ENCODE measurements at regions not wholly inside any gene's neighbourhood (a gene's known extent, or its start where the extent isn't known, plus 50 kb on each side); places are given as distances from the start of the nearest gene placed in this dataset.

DNA sequence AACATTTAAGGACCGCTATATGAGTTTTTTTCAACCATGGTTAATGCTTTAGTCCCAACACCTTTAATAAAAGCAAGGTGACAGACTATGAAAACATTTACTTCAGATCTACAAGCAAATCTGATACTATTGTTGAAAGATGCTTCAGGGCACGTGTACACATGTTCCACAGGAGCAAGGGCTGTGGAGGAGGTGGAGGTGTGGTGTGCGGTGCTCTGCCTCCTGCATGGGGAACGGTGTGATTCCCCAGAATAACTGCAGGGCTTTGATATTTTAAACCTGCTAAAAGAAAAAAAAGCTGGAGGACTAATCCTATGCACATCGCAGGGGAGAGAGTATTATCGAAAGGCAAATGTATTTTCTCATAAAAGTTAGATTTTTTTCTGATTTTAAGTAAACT lies 188.1 kb upstream of the CEP162 start:
- DNase-seq = no peak

DNA sequence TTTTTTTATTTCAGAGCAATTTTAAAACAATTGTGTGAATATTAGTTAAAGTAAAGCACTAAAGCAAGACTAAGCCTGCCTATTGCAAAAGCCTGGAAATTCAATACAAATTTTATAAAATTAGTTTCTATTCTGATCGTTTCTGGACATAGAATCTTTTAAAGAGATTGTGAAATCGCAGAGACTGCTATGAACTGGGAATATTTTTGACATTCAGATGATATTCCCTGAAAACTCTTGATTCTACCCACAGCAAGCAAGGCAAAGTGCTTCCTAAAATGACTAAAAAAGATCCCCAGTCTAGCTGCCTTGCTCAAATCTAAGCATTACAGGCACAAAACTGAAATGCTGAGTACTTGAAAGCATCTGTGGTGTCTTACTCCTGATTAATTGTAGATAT lies 187.6 kb upstream of the CEP162 start:
- no peak for DNase-seq

DNA sequence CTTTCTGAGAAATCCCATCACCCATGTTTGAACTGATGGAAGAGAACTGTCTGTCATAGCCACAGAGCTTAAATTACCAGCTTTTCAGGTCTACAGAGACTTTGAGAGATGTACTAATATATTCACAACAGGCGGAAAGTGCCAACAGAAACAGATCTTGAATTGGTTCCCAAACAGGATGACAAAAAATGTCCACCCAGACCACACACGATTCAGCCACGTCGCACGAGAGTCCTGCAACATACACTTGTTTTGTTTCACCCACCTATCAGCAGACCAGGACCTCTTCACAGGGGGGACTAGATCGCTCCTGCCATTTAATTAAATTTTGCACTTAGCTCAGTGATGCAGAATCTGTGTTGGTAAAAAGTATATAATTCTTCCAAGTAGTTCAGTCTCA lies 187.1 kb upstream of the CEP162 start:
- no peak for DNase-seq

DNA sequence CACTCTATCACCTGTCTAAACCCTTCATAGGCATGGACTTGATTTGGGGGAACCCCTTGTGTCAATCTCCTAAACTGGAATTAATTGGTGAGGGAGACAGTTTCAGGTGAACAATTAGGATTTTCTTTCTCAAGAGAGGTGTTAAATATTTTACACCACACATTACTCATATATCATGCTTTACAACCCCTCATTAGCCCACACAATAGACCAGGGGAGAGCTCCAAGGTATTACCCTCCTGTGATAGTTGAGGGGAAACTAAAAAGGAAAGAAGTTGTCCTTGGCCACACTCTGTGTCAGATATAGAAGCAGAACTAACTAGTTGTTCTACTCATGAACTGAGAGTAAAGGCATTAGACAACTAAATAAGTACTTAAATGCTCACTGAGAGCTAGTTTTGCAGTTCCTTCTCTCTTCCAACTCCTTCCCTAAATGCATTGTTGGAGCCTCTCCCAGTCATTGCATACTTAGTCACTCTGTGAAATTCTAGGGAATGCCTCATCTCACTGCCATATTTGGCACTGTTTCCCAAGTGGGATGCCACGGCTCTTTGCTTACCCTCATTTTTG lies 183.7 kb upstream of the CEP162 start:
- no peak for DNase-seq

DNA sequence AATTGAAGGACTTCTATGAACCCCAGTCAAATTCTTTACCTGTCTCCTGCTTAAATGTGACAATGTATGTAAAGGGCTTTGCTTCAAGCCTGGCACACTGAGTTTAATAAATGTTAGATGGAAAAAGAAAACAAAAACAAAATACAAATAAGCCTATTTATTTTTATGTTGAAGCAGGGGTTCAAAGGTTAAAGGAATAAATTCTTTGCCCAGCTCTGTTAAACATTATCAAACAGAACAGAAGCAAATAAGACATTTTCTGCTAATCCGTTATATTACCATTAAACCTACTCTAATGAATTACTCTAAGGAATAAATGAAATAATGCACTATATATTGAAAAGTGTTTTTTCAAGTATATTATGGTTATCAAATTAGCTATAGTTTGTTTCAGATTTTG lies 182.5 kb upstream of the CEP162 start:
- DNase-seq = no peak

DNA sequence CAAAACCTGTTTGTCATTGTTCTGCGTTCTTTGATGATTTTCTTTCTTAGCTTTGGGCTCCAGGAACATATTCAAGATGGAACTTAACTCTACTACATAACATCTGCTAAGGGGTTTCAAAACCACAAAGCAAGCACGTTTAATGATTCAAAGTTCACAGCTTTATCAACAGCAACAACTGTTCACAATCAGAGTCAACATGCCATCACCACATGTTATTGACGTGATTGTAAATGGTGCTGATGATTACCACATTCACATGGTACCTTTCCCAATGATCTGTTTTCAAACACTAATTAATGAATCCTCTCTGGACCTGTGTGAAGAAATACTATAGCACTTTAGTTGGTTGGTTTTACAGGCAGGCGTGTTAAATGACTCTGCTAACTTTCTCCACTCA lies 180.6 kb upstream of the CEP162 start:
- DNase-seq = no peak

DNA sequence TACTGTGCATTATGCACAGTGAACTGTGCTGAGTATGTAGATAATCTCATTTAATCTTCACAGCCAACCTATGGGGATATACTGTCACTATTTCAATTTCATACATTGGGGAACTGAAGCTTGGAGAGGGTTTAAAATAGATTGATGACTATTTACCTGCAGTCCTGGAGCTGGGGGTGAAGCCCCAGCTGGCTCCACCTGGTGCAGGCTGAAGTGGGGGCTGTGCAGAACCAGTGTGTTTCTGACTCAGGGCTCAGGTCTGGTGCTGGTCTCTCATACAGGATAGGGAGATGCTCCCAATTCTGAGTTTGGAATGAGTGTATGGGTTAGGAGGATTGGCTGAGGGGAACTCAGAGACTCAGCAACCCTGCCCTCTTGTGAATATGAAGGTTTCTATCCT lies 176.1 kb upstream of the CEP162 start:
- DNase-seq = no peak

DNA sequence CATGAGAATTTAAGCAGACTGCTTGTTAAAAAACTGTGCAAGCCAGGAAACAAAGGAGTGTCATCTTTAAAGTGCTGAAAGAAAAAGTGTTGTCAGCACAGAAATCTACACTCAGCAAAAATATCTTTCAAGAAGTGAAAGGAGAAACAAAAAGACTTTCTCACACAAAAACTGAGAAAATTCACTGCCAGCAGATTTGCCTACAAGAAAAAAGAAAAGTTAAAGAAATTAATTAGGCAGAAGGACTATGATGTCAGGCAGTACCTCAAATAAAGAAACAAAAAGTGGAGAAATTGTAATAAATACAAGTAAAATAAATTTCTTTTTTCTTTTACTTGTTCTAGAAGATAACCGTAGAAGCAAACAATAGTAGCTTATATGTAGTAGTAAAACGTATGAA lies 171.6 kb upstream of the CEP162 start:
- no peak for DNase-seq

DNA sequence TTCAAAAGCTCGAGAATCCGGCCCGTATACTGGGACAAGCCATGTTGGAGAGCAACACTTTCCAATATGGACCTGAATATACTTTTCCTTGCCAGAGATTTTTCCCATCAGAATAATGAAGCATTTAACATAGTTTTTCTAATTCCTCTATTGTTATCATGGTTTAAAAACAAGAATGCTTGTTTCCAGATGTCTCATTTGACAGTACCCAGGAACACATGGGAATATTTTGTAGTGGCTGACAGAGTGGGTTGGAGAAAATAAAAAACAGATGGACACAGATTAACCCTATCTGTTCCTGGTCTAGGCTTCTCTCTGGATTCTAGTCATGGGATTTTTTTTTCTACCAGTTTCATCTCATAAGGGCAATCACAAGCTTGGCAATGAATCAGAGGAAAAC lies 164.8 kb upstream of the CEP162 start:
- no peak for DNase-seq

DNA sequence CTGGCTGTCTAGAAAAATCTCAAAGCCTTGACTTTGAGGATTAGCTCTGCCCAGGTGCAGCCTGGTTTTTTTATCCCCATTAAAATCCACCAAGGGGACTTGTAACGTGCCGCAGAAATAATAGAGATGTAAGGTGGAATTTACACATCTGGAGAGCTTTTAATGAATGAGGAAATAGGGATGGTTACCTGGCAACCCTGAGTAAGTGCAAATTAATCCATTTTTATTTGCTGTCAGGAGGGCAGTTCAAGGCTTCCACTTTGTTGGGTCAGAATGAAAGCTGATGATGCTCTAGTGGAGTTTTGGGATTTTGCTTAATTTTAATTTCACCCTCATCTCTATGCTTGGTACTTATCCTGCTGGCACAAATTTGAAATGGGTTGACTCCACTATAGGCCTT lies 163.4 kb upstream of the CEP162 start:
- DNase-seq = no peak

DNA sequence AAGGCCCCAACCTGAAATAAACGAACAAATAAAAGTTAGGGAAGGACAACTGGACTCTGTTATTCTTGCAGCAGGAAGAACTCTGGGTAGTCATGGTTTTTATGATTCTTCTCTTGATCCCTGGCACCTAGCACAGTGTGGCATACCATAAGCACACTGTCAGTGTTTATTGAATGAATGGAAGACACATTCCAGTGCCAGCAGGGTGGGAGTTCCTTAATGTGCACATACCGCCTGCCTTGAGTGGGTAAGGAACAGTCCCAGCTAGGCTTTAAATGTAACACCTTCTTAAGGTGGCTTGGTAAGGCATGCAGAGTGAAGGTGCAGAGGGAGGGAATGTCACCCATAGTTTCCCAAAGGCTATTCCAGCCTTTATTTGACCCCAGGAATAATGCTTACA lies 162.9 kb upstream of the CEP162 start:
- DNase-seq = no peak

DNA sequence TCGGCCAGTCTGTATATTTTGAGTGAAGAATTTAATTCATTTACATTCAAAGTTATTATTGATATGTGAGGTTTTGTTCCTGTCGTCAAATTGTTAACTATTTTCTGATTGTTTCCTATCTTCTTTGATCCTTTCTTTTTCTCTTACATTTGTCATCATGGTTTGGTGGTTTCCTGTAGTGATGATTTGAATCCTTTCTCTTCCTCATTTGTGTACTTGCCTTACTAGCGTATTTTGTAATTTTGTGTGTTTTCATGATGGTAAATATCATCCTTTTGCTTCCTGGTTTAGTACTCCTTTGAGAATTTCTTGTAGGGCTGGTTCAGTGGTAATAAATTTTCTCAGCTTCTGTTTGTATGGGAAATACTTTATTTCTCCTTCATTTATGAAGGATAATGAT lies 151.7 kb upstream of the CEP162 start:
- no peak for DNase-seq

DNA sequence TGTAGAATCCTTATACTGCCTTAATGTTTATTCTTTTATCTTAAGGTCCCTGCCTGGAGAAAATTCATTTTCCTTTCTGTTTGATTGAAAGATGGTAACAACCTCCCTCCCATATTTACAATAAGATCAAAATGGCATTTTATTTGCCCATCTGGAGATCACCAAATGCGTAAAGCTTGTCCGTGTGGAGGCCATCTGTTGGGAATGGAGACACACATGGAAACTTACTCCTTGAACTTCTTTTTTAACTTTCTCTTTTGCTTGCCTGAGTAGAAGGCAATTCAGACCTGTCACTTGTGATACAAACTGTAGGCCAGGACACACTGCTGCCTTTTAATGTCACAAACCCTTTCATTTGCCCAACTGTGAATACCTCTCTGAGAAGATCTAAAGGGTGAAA lies 144.8 kb upstream of the CEP162 start:
- no peak for DNase-seq

DNA sequence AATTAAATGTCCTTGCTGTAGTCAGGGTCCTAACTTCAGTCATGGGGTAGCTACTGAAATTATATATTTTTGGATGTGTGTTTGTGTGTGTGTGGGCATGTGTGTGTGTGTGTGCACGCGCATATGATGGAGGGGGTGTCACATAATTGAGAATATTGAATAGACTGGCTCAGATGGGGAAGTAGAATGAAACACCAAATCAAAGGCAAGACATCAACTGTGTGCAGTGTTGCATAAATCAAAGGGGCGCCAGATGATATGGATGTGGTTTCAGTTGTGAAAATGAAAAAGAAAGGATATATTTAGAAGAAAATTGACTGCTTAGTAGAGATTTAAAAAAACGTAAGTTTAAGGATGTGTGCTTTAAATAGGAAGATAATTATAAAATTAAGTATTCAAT lies 144.2 kb upstream of the CEP162 start:
- no peak for DNase-seq

DNA sequence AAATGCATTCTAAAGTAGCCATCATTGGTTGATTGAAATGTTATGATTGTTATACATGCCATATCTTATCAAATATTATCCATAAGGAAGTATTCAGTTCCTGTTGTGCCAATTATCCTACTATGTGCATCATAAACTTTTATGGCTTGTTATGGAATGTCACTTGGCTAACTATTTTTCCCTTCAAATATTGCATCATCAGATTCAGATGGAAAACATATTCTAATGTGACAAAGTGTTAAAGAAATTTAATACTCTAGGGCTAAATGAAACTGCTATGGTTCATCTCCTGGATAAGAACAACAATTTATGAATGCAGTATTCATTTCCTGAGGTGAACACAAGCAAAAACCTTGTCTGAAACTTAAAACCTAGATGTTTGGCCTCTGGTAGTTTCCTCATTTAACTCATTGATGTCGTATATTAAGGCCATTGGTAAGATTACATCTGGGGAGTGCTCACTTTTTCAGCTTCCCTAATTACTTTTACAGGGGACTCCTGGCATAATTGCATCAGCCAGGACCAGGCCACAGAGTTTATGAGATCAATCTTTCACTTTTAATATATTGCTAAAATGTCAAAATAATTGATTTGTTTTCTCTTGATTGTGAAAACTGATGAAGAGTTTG lies 134.9 kb upstream of the CEP162 start:
- DNase-seq = no peak

DNA sequence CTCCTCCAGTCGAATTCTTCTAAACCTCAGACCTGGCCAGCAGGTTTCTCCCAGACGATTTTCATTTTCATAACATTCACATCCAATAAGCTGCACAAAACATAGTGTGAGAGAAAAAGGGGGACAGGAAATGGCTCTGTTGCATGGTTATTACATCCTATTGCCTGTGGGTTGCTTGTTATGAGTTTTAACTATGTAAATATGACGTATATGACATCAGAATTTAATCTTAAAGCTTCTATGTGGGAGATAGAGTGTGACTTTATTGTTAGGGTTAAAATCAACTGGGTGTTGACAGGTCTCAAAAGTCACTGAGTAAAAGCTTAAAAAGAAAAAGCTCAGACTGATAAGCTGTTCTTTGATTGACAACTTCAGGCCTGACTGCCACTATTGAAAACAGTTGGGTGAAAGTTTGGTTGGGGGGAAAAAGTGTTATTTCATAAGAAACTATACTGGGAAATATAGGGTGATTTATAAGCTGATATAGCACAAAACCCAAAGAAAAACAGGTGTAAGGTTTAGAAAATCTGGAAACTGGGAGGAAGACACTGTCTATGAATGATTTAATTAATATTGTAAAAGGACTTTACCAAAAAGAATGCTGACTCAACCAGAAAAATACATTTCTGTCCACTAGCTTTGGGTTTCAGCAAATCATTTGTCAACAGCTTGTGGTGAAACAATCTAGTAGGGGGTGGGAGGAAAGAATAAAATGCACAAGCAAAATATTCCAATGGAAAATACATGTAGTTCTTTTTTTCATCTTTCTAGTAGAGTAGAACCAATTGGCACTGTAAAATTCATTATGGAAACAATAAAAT lies 134.1 kb upstream of the CEP162 start:
- no peak for DNase-seq

DNA sequence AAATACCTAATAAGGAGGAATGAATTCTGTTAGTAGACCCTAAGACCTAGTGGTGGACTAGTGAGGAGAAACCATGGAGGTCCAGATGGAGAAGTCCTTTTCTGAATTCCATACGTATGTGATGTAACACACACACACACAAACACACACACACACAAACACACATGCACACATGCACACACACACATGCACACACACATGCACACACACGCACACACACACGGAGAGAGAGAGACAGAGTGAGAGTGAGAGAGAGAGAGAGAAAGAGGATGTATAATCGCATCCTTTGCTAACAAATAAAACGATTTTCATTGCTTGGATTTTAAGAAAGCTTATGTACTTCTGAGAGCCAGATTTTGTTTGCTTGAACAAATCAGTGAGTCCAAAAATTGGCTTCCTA lies 132.6 kb upstream of the CEP162 start:
- DNase-seq = no peak

DNA sequence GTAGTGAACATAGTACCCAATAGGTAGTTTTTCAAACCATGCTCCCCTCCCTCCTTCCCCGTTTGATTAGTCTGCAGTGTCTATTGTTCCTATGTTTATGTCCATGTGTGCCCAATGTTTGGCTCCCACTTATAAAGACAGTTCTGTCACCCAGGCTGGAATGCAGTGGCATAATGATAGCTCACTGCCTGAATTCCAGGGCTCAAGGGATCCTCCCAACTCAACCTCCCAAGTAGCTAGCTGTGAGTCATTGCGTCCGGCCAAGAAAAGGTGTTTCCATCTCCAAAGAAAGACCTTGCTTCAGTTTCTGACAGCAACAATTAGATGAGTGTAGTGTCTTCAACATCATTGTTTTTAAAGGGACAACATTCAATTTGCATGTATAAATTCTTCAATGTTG lies 131.1 kb upstream of the CEP162 start:
- no peak for DNase-seq

DNA sequence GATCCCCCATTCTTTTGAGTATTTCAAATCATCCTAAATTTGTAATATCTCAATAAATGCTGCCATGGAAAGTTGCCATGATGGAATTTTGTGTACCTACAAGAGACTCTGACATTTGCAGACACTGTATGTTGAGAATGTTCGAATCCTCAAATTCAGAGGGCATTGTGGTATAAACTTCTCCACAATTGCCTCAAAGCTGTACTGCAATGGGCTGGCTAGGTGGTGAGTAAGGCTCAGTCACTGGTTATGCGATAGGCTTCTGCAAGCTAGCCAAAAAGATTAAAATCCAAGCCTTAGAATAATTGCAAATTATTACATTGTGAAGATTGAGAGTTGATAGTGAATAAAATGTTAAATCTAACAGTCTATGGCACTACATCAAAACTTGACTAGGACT lies 130.2 kb upstream of the CEP162 start:
- DNase-seq = no peak

DNA sequence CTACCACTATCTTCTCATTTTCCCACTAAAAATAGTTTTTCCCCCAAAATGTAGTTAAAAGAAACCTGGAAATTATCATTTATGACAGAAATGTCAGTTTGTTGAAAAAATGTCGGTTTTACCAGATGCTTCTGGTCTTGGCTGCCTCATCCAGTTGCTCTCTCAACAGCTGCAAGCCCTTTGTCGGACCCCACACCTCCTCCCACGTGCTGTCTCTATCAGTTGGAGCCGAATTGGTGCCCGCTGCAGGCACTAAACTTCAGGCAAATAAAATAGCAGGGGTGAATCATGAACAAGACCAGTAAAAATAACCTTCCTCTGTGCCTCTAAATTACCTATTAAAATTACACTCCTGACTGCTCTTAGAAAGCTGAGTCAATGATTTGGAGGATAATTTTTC lies 129.5 kb upstream of the CEP162 start:
- DNase-seq = no peak

DNA sequence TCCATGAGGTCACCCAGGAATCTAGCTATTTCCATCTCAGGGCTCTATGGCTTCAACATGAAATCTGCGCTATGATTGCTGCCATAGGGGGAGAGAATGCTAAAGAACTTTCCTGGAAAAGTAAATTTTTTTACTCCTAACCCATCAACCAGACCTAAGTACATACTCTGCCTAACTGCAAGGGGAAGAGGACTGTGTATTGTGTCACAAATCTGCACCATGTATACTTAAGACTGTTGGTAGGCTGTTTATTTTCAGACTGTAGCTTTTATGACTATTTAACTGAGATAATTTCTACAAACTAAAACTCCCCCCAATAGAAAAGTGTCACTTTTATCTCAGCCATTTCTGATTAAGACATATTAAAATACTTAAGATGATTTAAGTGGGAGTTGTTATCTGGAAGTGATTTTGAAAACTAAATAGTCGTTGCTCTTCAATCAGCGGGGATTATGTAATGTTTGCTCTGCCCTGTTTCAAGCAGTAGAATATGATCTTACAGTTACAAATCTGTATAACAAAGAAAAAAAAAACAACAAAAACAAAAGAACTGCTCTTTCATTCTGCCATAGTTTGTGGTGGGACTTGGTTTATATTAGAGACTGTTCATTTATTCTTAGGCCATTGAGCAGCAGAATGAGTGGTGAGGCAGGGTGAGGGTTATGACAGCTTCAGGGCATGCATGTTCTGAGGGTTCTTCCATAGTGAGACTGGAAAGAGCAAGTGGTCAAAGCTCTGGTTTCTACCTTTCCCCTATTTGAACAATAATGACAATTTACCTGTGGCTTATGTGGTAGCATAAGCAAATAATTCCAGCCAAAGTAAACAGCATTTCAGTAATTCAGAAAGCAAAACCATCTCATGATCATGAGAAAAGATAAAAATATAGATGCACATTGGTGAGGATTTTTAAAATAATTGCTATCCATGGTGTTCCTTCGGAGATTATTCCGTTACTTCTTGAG lies 126.3 kb upstream of the CEP162 start:
- DNase-seq = no peak

DNA sequence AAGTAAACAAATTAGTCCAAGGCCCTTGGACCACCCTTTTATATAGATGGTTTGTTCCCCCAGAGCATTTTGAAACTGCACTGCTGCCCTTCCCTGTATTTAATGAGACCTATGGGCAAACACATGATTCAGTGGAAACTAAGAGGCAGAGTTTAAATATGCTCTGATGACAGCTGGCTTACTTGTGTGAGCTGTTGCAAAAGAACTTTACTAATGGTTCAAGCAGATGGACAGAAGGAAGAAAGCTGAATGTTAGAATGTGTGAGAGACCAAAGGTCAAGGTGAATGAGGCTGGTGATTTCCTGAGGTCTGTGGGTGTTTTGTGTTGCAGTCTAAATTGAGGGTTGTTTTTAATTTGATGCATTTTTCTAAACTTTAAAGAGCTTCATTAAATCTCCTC lies 123.0 kb upstream of the CEP162 start:
- DNase-seq = no peak

DNA sequence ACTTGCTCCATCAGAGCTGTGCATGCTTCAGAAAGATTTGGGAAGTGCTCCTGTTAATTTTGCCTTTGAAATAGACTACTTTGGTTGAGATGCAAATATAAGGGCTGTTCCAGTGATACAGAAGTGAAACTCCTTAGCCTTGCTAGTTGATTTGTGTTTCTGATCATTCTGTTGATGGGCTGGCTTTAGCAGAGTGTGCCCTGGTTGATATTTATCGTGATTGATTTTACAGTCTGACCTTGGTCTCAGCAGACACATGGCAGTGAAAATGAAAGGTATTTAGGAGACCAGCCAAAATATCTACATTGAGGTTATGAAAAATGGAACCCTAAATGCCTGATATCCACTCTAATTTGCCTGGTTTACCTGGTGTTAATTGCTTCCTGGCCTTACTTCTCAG lies 122.1 kb upstream of the CEP162 start:
- DNase-seq = no peak

Data from DMS153 (cell line).